ENCODE measurements at regions not wholly inside any gene's neighbourhood (a gene's known extent, or its start where the extent isn't known, plus 50 kb on each side); places are given as distances from the start of the nearest gene placed in this dataset.
"Not testable (repeated sequence)": the region's sequence is repeated elsewhere in the genome, so short reads cannot be mapped to it uniquely, and the experiment has no call there.

DNA sequence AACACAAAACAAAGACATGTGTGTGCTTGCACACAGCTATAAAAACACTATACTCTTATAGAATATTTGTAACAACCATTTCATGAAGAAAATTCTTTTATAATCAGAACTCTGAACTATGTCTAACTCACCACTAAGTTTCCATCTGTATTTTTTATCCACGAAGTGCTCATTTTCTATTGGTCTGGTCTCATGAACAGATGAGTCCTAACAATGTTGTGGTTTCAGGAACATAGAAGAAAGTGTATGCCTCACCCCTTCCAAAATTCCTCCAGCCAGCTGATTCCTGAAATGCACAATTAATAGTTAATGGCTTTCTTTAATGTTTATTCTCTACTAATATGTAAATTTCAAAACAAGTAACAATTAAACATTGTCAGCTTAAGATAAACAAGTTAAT lies 325.3 kb upstream of the GRAMD2B start:
- DNase-seq: no peak

DNA sequence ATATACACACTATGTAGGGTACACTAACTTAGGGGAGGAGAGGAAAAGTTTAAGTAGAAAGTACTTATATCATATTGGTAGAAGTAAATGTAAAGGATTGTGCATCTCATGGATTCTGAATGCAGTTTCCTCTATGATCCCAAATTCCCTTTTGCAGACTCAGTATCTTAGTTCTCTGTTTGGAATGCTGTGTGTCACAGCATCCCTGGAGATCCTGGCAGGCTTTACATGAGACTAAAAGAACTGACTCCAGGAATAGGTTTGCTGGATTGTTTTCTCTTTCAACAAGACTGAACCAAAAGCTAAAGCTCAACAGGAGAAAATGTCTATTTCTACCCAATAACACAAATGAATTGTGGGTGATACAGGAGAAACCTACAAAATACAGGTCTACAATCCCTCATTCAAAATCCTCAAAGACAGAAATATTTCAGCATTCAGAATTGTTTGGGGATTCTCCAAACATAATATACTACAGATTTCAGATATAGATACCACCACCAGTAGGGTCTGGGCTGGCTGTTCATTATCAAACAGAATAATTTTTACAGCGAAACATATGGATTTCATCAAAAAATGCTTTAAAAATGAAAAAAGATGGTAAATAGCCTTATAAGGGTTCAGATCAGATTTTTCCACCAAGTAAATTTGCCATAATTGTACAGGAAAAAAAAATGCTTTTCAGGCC lies 324.7 kb upstream of the GRAMD2B start:
- DNase-seq: no peak

DNA sequence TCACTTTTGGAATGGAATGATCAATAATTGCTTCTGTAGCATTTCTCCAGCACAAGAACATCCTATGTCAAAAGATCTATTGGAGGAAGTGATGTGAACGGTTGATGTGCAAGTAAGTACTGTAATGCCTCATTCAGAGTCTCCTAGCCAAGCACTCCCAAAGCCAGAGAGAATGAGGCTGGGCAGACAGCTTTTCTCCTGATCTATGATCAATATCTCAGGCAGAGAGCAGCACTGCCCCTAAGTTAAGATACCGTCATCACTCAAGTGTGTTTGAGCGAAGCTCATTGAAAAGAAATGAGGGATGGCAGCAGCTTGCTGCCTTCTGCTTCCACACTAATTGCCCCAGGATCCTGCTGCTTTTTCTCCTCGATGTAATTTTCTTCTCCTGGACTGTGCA lies 324.1 kb upstream of the GRAMD2B start:
- no peak for DNase-seq

DNA sequence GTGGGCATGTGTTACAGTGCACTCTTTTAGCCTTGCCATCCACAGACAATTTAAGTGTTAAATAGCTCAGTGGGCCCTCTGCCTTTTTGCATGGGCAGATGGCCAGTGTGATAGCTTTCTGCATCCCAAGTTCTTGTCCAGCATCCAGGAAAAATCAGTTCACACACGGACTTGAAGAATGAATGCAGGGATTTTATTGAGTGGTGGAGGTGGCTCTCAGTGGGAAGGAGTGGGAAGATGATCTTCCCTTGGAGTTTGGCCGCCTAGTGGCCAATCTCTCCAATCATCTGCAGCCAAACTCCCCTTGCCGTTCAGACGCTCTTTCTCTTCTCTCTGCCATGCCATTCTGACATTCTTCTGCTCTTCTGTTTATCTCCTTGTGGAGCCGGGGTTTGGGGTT lies 322.4 kb upstream of the GRAMD2B start:
- DNase-seq: no peak

DNA sequence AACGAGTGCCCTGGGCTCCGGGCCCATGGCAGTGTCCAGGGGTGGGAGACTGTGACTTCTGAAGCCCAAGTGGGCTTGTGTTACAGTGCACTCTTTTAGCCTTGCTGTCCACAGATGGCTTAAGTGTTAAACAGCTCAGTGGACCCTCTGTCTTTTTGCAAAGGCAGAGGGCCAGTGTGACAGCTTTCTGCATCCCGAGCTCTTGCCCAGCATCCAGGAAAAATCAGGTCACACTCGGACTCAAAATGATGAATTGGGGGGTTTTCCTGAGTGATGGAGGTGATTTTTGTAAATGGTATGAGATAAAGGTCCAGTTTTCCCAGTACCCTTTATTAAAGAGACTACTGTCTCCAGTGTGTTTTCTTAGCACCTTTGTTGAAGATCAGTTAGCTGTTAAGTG lies 321.3 kb upstream of the GRAMD2B start:
- DNase-seq: no peak

DNA sequence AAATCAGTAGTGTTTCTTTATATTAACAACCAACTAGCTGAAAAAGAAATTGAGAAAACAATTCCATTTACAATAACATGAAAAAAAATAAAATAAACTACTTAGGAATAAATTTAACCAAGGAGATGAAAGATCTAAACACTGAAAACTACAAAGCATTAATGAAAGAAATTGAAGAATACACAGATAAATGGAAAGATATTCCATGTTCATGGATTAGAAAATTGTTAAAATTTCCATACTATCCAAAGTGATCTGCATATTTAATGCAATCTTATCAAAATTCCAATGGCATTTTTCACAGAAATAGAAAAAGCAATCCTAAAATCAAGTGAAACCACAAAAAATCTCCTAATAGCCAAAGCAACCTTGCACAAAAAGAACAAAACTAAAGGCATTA lies 320.2 kb upstream of the GRAMD2B start:
- DNase-seq: no peak

DNA sequence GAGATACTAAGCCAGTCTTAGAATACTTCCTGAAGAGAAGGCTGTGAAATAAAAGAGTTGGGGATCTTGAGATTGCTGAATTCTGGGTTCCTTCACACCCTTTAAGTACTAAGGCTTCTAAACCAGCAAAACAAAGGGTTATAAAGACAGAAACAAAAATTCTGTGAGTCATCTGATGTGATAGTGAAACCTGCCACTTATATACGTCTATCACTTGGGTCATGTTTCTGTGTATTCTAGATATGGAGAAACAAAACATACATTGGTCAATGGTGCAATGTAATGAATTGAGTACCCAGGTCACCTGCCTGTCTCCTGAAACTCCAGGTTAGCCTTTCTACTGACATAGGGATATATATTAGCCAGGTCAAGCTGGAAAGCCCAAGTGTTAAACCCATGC lies 319.3 kb upstream of the GRAMD2B start:
- DNase-seq: no peak

DNA sequence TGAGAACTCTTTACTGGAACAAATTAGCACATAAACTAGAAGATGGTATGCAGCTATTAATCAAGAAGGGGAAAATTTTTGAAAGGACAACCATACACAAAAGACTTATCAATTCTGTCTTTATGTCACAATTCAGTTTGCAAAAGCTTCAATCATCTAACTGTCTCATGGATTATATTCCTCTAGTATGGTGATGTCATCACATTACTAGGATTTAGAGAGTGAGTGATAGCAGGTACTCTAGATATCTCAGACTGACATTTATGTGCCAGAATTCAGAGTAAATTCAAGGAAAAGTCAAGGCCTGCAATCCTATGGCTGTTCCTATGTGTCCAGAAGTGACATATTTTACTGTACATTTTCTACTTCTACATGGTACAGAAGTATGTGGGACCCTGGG lies 318.9 kb upstream of the GRAMD2B start:
- no peak for DNase-seq

DNA sequence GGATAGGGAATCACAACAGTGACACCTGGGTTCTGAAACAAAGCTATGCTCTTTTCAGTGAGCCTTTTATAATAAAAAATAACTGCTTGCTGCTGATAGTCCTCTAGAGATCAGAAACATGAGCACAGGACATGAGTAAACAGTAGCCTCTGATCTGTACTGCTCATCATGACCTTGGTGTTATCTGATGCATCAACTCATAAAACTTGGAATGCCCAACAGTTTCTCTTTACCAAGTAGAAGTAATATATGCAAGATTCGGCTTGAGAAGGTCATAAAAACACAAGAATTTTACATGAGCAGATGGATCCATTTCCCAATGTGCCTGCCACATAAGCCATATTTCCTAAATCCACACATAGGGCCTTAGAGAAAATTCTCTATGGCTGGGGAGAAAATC lies 318.3 kb upstream of the GRAMD2B start:
- DNase-seq: no peak

DNA sequence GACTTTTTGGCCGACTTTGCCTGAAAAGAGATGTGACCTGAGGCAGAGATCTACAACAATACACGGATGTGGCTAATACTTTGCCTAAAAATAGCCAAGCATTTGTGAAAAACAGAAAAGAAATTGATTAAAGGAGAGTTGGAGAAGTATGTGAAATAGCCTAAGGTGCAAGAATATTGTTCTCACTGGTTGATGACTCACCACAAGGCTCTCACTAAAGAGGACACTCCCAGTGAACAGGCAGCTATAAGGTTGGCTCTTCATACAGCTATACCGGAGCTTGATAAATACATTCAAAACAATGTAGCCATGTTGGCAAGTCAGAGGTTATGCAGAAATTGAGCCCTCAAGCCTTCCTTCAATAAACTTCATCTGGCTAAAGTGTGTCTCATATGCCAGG lies 317.2 kb upstream of the GRAMD2B start:
- DNase-seq: no peak

DNA sequence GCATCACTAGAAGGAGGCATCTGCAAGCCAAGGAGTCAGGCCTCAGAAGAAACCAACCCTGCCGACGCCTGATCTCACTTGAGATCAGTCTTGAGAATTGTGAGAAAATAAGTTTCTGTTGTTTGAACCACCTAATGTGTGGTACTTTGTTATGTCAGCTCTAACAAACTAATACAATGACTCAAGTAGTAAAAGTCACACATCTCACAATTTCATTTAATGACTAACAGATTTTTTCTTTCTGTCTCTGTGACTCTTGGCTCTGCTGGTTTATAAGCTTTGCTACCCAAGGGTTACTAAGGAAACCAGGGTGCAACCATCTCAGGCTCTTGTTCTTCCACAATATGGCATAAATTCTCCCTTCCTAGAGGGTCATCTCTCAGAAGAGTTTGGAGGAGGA lies 315.8 kb upstream of the GRAMD2B start:
- no peak for DNase-seq

DNA sequence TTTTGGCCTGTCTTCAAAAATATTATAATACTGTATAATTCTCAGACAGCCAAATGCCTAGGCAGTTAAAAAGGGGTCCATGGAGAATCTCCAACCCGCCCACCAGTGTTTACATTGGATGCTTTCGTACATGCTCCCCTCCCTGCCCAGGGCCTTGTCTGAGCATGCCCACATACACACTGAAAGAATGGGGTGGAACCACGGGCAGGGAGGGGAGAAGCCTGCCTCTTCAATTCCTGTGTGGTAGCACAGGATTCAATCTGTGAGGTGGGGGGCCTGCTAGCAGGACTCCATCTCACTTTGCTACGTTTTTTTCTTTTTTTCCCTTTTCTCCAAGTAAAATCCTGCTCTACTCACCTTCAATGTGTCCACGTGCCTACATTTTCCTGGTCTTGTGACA lies 314.7 kb upstream of the GRAMD2B start:
- DNase-seq: no peak

DNA sequence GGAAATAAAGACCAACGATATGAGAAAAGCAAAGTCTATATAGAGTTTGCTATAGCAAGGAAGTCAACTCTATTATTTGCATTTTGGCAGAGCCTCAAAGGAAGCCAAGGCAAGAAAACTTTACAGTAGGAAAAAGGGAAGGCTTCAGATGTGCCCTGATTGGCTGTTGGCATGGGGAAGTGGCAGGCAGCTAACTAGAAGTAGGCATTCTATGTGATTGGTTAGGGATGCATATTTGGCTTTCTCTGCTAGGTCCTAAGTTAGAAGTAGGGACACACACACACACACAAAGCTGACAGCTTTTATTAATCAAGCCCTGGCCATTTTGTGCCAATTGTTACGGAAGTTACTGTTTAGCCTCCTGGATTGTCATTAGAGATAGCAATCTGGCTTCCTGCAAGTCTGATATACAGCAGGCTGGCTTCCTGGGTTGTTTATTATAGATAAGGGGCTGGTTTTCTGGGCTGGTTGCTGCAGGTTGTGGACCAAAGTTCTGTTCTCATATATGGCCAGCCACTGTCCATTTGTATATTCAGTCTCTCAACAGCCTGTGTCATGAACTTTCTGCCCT lies 308.1 kb upstream of the GRAMD2B start:
- DNase-seq: no peak

DNA sequence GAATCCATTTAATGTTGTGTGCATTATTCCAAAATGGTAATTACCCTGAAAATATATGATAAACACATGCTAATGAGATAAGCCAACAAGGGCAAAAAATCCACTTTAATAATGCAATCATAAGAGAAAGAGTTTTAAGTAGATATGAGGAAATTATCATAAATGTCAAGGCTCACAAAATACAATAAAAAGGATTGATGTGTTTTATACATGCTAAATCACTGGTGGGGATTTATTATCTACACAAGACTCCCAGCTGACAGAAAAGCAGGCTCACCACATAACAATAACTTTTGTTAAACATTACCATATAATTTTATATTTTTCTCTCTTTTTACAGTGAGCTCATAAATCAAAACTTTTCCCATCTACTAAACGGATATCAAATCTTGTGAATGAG lies 306.2 kb upstream of the GRAMD2B start:
- no peak for DNase-seq

DNA sequence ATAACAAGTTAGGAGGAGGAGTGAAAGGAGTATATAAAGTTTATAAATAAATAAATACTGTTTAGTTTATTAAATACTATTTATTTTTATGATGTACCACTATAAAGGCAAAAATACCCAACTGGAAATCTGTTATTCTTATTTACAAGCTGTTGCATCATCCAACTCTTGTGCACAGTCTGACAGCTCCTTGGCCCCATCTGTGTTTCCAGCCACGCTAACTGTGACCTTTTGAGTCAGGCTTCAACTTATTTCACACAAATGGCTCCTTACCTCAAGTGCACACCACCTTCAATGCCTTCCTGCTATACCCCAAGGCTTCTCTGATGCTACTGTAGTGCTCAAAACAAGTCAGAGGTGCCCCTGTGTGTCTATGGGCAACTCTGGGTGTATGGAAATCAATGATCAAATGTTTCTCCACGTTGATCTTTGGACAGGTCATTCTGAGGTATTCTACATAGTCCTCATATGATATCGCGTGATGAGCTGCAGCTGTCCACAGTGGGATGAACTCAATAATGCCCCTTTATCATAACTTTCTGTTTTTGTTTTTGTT lies 303.2 kb upstream of the GRAMD2B start:
- no peak for DNase-seq

DNA sequence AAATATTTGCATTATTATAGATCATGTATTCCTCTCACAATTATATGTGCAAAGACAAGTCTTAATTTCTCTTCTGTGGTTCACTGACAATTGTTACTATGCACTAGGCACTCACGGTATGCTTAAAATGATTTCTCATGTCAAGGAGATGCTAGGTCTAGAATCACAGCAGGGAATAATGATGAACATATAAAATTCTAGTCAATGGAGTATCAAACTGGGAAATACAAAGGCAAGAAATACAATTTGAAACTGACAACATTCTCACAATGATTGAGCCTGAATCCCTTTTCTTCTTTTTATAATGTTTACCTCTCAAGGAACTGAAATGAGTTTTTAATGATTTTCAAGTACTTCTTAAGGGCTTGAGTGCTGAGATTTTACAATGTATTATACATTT lies 302.3 kb upstream of the GRAMD2B start:
- DNase-seq: no peak

DNA sequence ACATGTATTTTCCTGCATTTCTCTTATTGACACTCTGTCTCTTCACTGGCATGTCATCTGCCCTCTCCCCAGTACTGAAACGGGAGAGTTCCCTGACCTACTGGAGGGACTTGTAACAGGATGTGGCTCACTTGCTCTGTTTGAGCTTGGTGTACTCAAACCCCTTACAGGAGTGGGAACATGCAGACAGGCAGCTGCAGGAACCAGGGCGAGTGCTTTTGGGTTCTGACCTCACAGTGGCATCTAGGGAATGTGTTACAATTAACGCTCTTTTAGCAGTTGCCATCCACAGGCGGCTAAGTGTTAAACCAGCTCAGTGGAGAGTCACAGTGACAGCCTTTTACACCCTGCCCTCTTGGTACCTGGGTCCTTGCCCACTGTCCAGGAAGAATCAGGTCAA lies 300.3 kb upstream of the GRAMD2B start:
- DNase-seq: no peak

DNA sequence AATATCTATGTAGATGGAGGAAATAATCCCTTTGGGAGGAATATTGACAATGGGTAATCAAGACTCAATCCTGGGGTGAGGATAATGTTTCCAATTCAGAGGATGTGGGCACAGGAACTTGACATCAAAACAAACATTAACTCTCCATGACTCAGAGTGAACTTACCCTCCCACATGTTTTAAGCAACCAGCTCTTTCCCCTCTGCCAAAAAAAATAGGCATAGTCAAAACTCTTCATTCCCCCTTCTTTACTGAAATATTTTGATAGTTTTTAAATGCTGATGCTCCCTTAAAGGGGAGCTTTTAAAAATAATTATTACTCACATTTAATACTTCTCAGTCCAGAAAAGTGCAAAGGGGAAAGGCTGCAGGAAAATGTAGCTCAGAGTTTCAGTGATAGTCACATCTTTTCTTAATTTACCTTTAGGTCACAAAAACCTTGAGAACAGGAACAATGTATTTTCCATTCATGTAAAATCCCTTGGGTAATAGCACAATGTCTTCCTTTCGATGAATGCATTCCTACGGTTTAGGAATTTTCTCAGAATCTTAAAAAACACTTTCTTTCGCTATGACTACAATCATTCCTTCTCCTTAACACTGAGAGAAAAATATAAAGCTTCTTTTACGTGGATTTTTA lies 298.4 kb upstream of the GRAMD2B start:
- no peak for DNase-seq

DNA sequence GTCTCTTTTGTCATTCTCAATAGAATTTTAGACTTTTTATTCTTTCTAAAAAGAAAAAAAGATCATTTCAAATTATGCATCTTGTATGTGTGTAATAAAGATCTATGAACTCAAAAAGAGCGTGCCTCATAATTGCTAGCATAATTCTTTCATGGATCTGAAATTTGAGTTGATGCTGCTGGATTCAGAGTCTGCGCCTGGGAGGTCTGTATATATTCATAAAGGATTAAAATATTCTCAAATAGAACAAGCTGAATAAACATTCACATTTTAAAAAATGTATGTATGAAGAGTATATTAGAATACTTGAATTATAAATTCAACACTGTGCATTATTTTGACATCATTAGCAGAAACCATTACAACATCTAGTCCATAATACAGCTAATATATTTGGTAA lies 297.8 kb upstream of the GRAMD2B start:
- DNase-seq: no peak

DNA sequence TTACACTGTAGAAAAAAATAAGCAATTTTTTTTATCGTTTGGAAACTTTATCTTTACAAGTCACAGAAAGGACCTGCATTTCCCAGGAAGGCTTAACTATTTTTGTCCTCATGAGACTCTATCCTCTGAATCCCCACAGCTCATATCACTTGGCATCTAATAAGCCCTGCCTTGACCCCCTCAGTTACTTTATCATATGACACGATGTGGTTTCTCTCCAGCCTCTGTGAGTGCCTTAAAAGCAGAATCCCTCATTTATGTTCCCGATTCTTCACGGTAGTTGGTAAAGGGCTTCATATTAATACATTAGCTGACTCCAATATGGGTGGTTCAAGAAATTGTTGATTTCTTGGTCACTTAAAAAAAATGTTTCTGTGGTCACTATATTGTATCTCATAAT lies 296.6 kb upstream of the GRAMD2B start:
- no peak for DNase-seq

DNA sequence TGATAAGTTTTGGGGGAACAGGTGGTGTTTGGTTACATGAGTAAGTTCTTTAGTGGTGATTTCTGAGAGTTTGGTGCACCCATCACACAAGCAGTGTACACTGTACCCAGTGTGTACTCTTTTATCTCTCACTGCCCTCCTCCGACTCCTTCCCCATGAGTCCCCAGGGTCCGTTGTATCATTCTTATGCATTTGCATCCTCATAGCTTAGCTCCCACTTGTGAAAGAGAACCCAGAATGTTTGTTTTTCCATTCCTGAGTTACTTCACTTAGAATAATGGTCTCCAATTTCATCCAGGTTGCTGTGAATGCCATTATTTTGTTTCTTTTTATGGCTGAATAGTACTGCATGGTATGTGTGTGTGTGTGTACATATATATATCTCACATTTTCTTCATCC lies 295.8 kb upstream of the GRAMD2B start:
- DNase-seq: not testable (repeated sequence)

DNA sequence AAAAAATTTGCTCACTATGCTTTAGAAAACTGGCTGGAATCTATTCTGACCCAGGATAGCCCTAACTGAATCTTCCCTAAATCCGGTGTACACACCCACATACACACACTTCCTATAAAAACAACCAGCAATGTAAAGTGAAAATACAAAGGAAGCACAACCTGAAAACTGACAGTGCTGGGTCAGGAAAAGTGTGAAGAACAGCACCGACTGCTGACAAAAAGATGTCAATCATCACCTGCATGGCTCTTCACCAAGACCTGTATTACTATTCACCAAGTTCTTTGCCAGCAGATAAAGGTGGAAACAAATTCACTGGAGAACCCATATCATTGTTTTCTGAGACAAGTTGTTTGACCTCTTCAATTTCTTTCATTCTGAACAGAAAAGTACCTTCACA lies 293.8 kb upstream of the GRAMD2B start:
- no peak for DNase-seq

DNA sequence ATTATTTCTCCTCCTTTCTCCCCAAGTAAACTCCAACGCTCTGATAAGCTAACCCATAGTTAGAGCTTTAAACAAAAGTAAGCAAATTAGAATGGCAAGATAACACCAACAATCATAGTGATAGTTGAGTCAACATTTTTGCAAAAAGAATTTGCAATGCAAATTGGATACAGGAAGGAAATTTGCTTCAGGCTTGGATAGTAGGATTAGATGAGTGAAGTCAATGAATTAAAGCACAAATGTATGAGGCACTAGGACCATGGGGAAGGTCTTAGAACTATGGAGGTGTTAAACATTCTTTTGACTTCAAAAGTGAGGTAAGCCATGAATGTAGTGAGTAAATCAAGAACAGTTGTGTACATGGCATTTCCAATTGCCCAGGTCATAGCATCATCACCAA lies 289.8 kb upstream of the GRAMD2B start:
- no peak for DNase-seq

DNA sequence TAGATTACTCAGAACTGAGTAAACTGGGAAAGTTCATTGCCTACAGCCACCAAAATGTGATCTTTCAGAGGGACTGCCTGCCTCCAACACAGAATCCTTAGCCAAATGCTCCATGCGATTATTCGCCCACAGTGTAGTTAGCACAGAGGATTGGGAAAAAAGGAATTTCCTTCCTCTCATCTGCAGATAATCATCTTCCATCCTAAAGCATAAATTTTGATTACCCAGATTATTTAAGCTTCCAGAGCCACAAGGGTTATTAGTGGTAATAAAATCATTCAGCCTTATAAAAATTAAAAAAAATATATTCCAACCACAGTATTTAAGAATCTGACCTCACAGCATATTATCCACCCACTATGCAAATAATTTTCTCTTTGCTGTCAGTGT lies 285.3 kb upstream of the GRAMD2B start:
- DNase-seq: no peak
